ENCODE measurements at regions not wholly inside any gene's neighbourhood (a gene's known extent, or its start where the extent isn't known, plus 50 kb on each side); places are given as distances from the start of the nearest gene placed in this dataset.

- TF ChIP-seq, protein P1, sequence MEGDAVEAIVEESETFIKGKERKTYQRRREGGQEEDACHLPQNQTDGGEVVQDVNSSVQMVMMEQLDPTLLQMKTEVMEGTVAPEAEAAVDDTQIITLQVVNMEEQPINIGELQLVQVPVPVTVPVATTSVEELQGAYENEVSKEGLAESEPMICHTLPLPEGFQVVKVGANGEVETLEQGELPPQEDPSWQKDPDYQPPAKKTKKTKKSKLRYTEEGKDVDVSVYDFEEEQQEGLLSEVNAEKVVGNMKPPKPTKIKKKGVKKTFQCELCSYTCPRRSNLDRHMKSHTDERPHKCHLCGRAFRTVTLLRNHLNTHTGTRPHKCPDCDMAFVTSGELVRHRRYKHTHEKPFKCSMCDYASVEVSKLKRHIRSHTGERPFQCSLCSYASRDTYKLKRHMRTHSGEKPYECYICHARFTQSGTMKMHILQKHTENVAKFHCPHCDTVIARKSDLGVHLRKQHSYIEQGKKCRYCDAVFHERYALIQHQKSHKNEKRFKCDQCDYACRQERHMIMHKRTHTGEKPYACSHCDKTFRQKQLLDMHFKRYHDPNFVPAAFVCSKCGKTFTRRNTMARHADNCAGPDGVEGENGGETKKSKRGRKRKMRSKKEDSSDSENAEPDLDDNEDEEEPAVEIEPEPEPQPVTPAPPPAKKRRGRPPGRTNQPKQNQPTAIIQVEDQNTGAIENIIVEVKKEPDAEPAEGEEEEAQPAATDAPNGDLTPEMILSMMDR (IDR thresholded peaks at IDR 0.05; ENCODE audit: low read depth, low read length, missing control alignments), result no peak
- DNase-seq (ENCODE audit: low read depth), result no peak
- in situ Hi-C loops (cut with HindIII; ENCODE audit: low sequenced_read_pairs), result no loop called here
- no peak overlapping the region for H3K4me3 ChIP-seq (ENCODE audit: low read depth, low read length)
Measured at GRCh38 chr11:21931436-21932101, 261.3 kb upstream of the ANO5 start.

GRCh38 chr11:21933095-21933494 is 259.8 kb upstream of the ANO5 start:
- in situ Hi-C loops (cut with HindIII; ENCODE audit: low sequenced_read_pairs), result no loop called here
- no peak for DNase-seq (ENCODE audit: low read depth)
- no peak overlapping the region for H3K4me3 ChIP-seq (ENCODE audit: low read depth, low read length)
- TF ChIP-seq, protein P1 (IDR thresholded peaks at IDR 0.05; ENCODE audit: low read depth, low read length, missing control alignments), result peak; percentile 30

- no peak for DNase-seq (ENCODE audit: low read depth)
- TF ChIP-seq, protein P1 (IDR thresholded peaks at IDR 0.05; ENCODE audit: low read depth, low read length, missing control alignments), result no peak
- in situ Hi-C loops (cut with HindIII; ENCODE audit: low sequenced_read_pairs), result no loop called here
- no peak overlapping the region for H3K4me3 ChIP-seq (ENCODE audit: low read depth, low read length)
Measured at GRCh38 chr11:21944577-21944976, 248.3 kb upstream of the ANO5 start.

DNA sequence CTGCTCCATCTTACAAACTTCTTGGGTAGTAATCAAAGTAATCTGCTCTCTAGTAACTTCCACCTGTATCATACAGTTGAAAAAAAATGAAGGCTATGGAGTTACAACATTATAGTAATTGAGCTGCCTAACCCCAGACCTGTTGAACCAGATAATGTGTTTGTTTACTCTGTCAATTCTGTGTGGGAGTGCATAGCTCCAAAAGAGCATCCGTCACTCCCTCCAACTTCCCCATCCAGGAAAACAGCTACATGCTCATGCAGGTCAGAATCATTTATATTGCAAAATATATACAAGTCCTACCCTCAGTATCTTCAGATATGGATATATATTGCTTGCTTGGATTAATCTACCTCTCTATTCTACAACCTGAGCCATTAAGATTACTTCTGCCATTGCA is 244.0 kb upstream of the ANO5 start:
- TF ChIP-seq, protein P1 (IDR thresholded peaks at IDR 0.05; ENCODE audit: low read depth, low read length, missing control alignments), result no peak
- no peak for DNase-seq (ENCODE audit: low read depth)
- in situ Hi-C loops (cut with HindIII; ENCODE audit: low sequenced_read_pairs), result no loop called here
- no peak overlapping the region for H3K4me3 ChIP-seq (ENCODE audit: low read depth, low read length)

- in situ Hi-C loops (cut with HindIII; ENCODE audit: low sequenced_read_pairs), result no loop called here
- no peak for DNase-seq (ENCODE audit: low read depth)
- TF ChIP-seq, protein P1 (IDR thresholded peaks at IDR 0.05; ENCODE audit: low read depth, low read length, missing control alignments), result no peak
- no peak overlapping the region for H3K4me3 ChIP-seq (ENCODE audit: low read depth, low read length)
Measured at GRCh38 chr11:21949763-21950413, 243.0 kb upstream of the ANO5 start.

GRCh38 chr11:21963013-21963412 is 229.9 kb upstream of the ANO5 start:
- DNase-seq (ENCODE audit: low read depth), result no peak
- TF ChIP-seq, protein P1 (IDR thresholded peaks at IDR 0.05; ENCODE audit: low read depth, low read length, missing control alignments), result no peak
- no peak overlapping the region for H3K4me3 ChIP-seq (ENCODE audit: low read depth, low read length)
- in situ Hi-C loops (cut with HindIII; ENCODE audit: low sequenced_read_pairs), result no loop called here

Data from astrocyte of the cerebellum (primary cell).